ENCODE measurements at regions not wholly inside any gene's neighbourhood (a gene's known extent, or its start where the extent isn't known, plus 50 kb on each side); places are given as distances from the start of the nearest gene placed in this dataset.

- DNase-seq (ENCODE audit: low read depth), result no peak
Observed at GRCh38 chr12:67151886-67152285, 117.3 kb upstream of the CAND1 start.

GRCh38 chr12:67152451-67152850 lies 116.7 kb upstream of the CAND1 start:
- no peak for DNase-seq (ENCODE audit: low read depth)

GRCh38 chr12:67154901-67155300 lies 114.3 kb upstream of the CAND1 start:
- no peak for DNase-seq (ENCODE audit: low read depth)

GRCh38 chr12:67155863-67156262 lies 113.3 kb upstream of the CAND1 start:
- DNase-seq (ENCODE audit: low read depth), result no peak

GRCh38 chr12:67161322-67161918 lies 107.7 kb upstream of the CAND1 start:
- no peak for DNase-seq (ENCODE audit: low read depth)

- no peak for DNase-seq (ENCODE audit: low read depth)
Observed at GRCh38 chr12:67173258-67173657, 95.9 kb upstream of the CAND1 start.

GRCh38 chr12:67182551-67182950 lies 86.6 kb upstream of the CAND1 start:
- no peak for DNase-seq (ENCODE audit: low read depth)

- DNase-seq (ENCODE audit: low read depth), result no peak
Observed at GRCh38 chr12:67193704-67194103, 75.5 kb upstream of the CAND1 start.

- no peak for DNase-seq (ENCODE audit: low read depth)
Observed at GRCh38 chr12:67200386-67200785, 68.8 kb upstream of the CAND1 start.

GRCh38 chr12:67202011-67202677 lies 67.0 kb upstream of the CAND1 start:
- DNase-seq (ENCODE audit: low read depth), result no peak

GRCh38 chr12:67202678-67203012 lies 66.5 kb upstream of the CAND1 start:
- DNase-seq (ENCODE audit: low read depth), result no peak

GRCh38 chr12:67208281-67209067 lies 60.7 kb upstream of the CAND1 start:
- DNase-seq (ENCODE audit: low read depth), result no peak

GRCh38 chr12:67211029-67211428 lies 58.1 kb upstream of the CAND1 start:
- no peak for DNase-seq (ENCODE audit: low read depth)

- no peak for DNase-seq (ENCODE audit: low read depth)
Observed at GRCh38 chr12:67211494-67211893, 57.7 kb upstream of the CAND1 start.

GRCh38 chr12:67217647-67218046 lies 51.5 kb upstream of the CAND1 start:
- no peak for DNase-seq (ENCODE audit: low read depth)

Measured in stimulated activated CD8-positive, alpha-beta memory T cell treated with anti-CD3 and anti-CD28 coated beads, Interleukin-4, amount 100 ng/mL, for 24 hours (primary cell).